K562 (cell line): ENCODE measurements at regions not wholly inside any gene's neighbourhood (a gene's known extent, or its start where the extent isn't known, plus 50 kb on each side); places are given as distances from the start of the nearest gene placed in this dataset.

Source experiments
- ATAC-seq: fragments of 200-7000 bp; cut with Tn5 transposase; 3 replicates; pipeline ENCODE4 v1.9.1; 2020; ENCODE audit warnings: moderate library complexity
- BruUV-seq: library from RNA; stranded (reverse); fragments of 400-500 nt; replicated peaks from 2 replicates; lab custom pipeline; 2021; lab: Mats Ljungman, UMichigan
- CTCF ChIA-PET: fragments of 300-600 bp; formaldehyde crosslinking; extraction: SDS; loops from one replicate; lab custom pipeline; 2021; ENCODE audit warnings: low intra/inter-chr PET ratio; lab: Yijun Ruan, JAX
- POLR2A ChIA-PET: fragments of 300-600, 350-650 bp; sonication (Branson Sonifier 250); formaldehyde crosslinking; extraction: SDS; loops from one replicate; lab custom pipeline; 2021; ENCODE audit warnings: antibody characterized with exemption, inconsistent platforms; lab: Yijun Ruan, JAX
- DNase-seq, 4 experiments: peaks; one replicate each; pipeline versions ENCODE4 v3.0.0 to v3.0.0-alpha.2; 2011 to 2018; ENCODE audit warnings: low spot score in 3 of 4, mixed read lengths in 3 of 4; ENCODE audit errors: extremely low read depth in 1 of 4
- FAIRE-seq: peaks from 2 replicates; lab custom pipeline; 2011; peaks lifted over from hg19 to GRCh38; lab: Jason Lieb, UNC
- H2AFZ ChIP-seq: 2 replicates; pipeline ENCODE4 v1.6.0; 2011; ENCODE audit warnings: low read depth, low read length, control low read depth, inconsistent platforms
- H3K27ac ChIP-seq: fragments of 200-600 bp; 3 replicates; pipeline ENCODE4 v1.8.0; 2011; ENCODE audit warnings: low read depth, mild to moderate bottlenecking, control low read depth, inconsistent platforms, low read length, moderate library complexity, mixed read lengths; ENCODE audit errors: extremely low read depth
- H3K27me3 ChIP-seq, 2 experiments: fragments of 300-600 bp in 1 of 2; 2 replicates in 1 of 2; 3 replicates in 1 of 2; pipeline versions ENCODE4 v1.6.0 to v1.8.0; 2011; ENCODE audit warnings: inconsistent platforms in 2 of 2, low read length in 2 of 2, mild to moderate bottlenecking in 1 of 2, mixed read lengths in 1 of 2, moderate library complexity in 1 of 2; ENCODE audit not compliant: control insufficient read depth in 2 of 2, insufficient read depth in 2 of 2
- H3K36me3 ChIP-seq: fragments of 300-600 bp; 3 replicates; pipeline ENCODE4 v1.8.0; 2011; ENCODE audit warnings: mild to moderate bottlenecking, low read length, inconsistent platforms; ENCODE audit not compliant: control insufficient read depth, insufficient read depth
- H3K4me1 ChIP-seq, 2 experiments: fragments of 200-600 bp in 1 of 2; replicated peaks in 1 of 2; 2 replicates in 1 of 2; 3 replicates in 1 of 2; pipeline versions ENCODE4 v1.5.1 to v1.8.0; 2011; ENCODE audit warnings: inconsistent platforms in 2 of 2, low read length in 2 of 2, mild to moderate bottlenecking in 1 of 2, mixed read lengths in 1 of 2, moderate library complexity in 1 of 2; ENCODE audit not compliant: control insufficient read depth in 2 of 2, insufficient read depth in 2 of 2
- H3K4me2 ChIP-seq: 2 replicates; pipeline ENCODE4 v1.6.1; 2011; ENCODE audit warnings: low read length, control low read depth, inconsistent platforms, mixed read lengths; ENCODE audit not compliant: insufficient read depth
- H3K4me3 ChIP-seq: fragments of 200-600 bp; sonication (generic), shearing (Covaris generic); 2 replicates; pipeline ENCODE4 v1.5.1; 2016; ENCODE audit warnings: control low read depth, inconsistent platforms
- H3K79me2 ChIP-seq: fragments of 200-600 bp; 3 replicates; pipeline ENCODE4 v1.8.0; 2011; ENCODE audit warnings: low read length, inconsistent platforms; ENCODE audit not compliant: control insufficient read depth, insufficient read depth
- H3K9ac ChIP-seq, 2 experiments: 2 replicates each; pipeline versions ENCODE4 v1.6.0 to v1.6.1; 2011; ENCODE audit warnings: low read depth in 2 of 2, low read length in 2 of 2, control low read depth in 1 of 2, inconsistent platforms in 1 of 2, mild to moderate bottlenecking in 1 of 2, mixed read lengths in 1 of 2; ENCODE audit not compliant: insufficient read depth in 1 of 2
- H3K9me1 ChIP-seq: one replicate; pipeline ENCODE4 v1.6.0; 2011; ENCODE audit warnings: inconsistent platforms, mild to moderate bottlenecking, low read length, moderate library complexity; ENCODE audit not compliant: control insufficient read depth, insufficient read depth
- H3K9me3 ChIP-seq: replicated peaks from 2 replicates; pipeline ENCODE4 v1.5.1; 2011; ENCODE audit warnings: low read depth, low read length, inconsistent platforms; ENCODE audit not compliant: control insufficient read depth, insufficient read depth
- H4K20me1 ChIP-seq: replicated peaks from 2 replicates; pipeline ENCODE4 v1.6.1; 2011; ENCODE audit warnings: low read length, inconsistent platforms, mixed read lengths; ENCODE audit not compliant: control insufficient read depth, insufficient read depth
- CAMTA2 ChIP-seq: fragments of 250-450 bp; sonication (Bioruptor Pico); conservative IDR thresholded peaks from 2 replicates; pipeline ENCODE4 v1.5.1; 2022
- FOXK2 ChIP-seq, 2 experiments: fragments of 450-650 bp; IDR thresholded peaks in 1 of 2; conservative IDR thresholded peaks in 1 of 2; 2 replicates each; pipeline ENCODE4 v1.6.1; 2016; ENCODE audit warnings: low read depth in 2 of 2, mild to moderate bottlenecking in 1 of 2
- JUND ChIP-seq, 2 experiments: IDR thresholded peaks; 2 replicates in 1 of 2; 3 replicates in 1 of 2; pipeline ENCODE4 v1.6.1; 2011; ENCODE audit warnings: borderline replicate concordance in 2 of 2, low read depth in 2 of 2, low read length in 2 of 2, improper control_type of control experiment in 1 of 2, missing biosample characterization in 1 of 2, missing genetic modification characterization in 1 of 2, missing genetic modification reagents in 1 of 2
- MEF2D ChIP-seq: conservative IDR thresholded peaks from 2 replicates; pipeline ENCODE4 v1.6.1; 2016; ENCODE audit warnings: low read depth, missing genetic modification characterization, missing compliant biosample characterization
- MYBL2 ChIP-seq, 2 experiments: fragments of 450-650 bp in 1 of 2; sonication (generic) in 1 of 2; formaldehyde crosslinking in 1 of 2; IDR thresholded peaks; 2 replicates each; pipeline versions ENCODE4 v1.6.1 to v1.8.1; 2017 to 2022; ENCODE audit warnings: borderline replicate concordance in 1 of 2, inconsistent platforms in 1 of 2, low read depth in 1 of 2, mild to moderate bottlenecking in 1 of 2, missing genetic modification reagents in 1 of 2, moderate library complexity in 1 of 2
- POU5F1 ChIP-seq: fragments of 150-350 bp; IDR thresholded peaks from 2 replicates; pipeline ENCODE4 v1.6.1; 2014; ENCODE audit warnings: borderline replicate concordance, low read length, low read depth, mild to moderate bottlenecking; ENCODE audit not compliant: partially characterized antibody
- RAD21 ChIP-seq, 2 experiments: fragments of 250-450 bp in 1 of 2; fragments of 450-650 bp in 1 of 2; sonication (Bioruptor Pico) in 1 of 2; formaldehyde crosslinking in 1 of 2; IDR thresholded peaks in 1 of 2; conservative IDR thresholded peaks in 1 of 2; 2 replicates each; pipeline versions ENCODE4 v1.4.0 to v1.8.0; 2020 to 2022; ENCODE audit warnings: mild to moderate bottlenecking in 2 of 2, moderate library complexity in 1 of 2
- STAG1 ChIP-seq: sonication (generic); formaldehyde crosslinking; IDR thresholded peaks from 2 replicates; pipeline ENCODE4 v1.5.0; 2020; ENCODE audit warnings: missing genetic modification reagents, borderline replicate concordance
- TCFL5 ChIP-seq: fragments of 250-450 bp; sonication (Bioruptor Pico); conservative IDR thresholded peaks from 2 replicates; pipeline ENCODE4 v1.6.1; 2021; ENCODE audit warnings: mild to moderate bottlenecking, moderate library complexity, matching md5 sums
- ZNF311 ChIP-seq: fragments of 250-450 bp; sonication (Bioruptor Pico); IDR thresholded peaks from 2 replicates; pipeline ENCODE4 v1.4.0; 2020; ENCODE audit warnings: mild to moderate bottlenecking, moderate library complexity
- ZNF766 ChIP-seq: fragments of 200-800 bp; sonication (Bioruptor generic); conservative IDR thresholded peaks from 2 replicates; pipeline ENCODE4 v1.6.1; 2016; ENCODE audit warnings: missing genetic modification characterization, missing compliant biosample characterization
- WGBS: fragments of 100-300 bp; shearing (Covaris generic); methylation state at CpG from one replicate; pipeline ENCODE4 v1.1.6; 2016; ENCODE audit warnings: low coverage, mixed read lengths; ENCODE audit not compliant: insufficient coverage; ENCODE audit errors: missing lambda C conversion rate; 5-methylcytosine and 5-hydroxymethylcytosine counted together
- in situ Hi-C: fragments of 300-500 bp; cut with MboI; formaldehyde crosslinking; loops from 4 replicates; pipeline ENCODE4 v1.15.0; 2018; ENCODE audit warnings: inconsistent platforms, mixed read lengths
- intact Hi-C: fragments of 100-400 bp; cut with micrococcal nuclease; formaldehyde crosslinking; loops from 2 replicates; pipeline ENCODE4 v1.14.2; 2022
- TF ChIP-seq, protein P1 (sequence below): IDR thresholded peaks from 2 replicates; pipeline ENCODE4 v1.6.1; 2011; ENCODE audit not compliant: insufficient read length; ENCODE audit errors: extremely low read depth

DNA sequence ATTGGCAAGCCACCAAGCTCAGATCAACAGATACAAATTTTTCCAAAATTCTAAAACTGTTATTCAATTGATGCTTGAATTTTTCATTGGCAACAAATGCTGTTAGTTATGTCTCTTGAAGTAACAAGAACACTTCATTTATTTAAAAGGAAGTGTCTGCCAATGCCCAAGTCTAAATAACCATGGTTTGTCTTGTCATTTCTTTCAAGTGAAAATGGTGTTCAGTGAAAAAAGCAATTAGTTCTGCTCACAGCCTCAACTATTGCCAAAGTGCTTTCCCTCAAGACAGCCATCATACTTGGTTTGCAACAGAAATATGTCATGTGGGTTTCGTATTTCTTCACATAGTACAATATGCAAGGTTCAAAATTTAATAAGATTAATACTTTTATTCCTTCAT lies 312.6 kb upstream of the LMCD1 start:
- Histone ChIP-seq H3K9ac (no peak overlapping the region), H3K79me2 (no peaks in the 10 kb centered on the region), H3K9me1 (no peaks in the 10 kb centered on the region), H3K27me3 (no peaks in the 10 kb centered on the region), H2AFZ (no peak overlapping the region), H3K9me3 (no peaks in the 10 kb centered on the region), H3K4me3 (no peak overlapping the region), H4K20me1 (no peaks in the 10 kb centered on the region), H3K4me2 (no peak overlapping the region), H3K4me1 (no peaks in the 10 kb centered on the region), H3K36me3 (no peaks in the 10 kb centered on the region), H3K27ac (no peak overlapping the region)
- in situ Hi-C loops: no loop called here
- 0% methylated on average over 1 of the region's 1 CpG for WGBS
- TF ChIP-seq CAMTA2 (no peak), ZNF311 (CRISPR knock-in tag) (no peak), ZNF766 (CRISPR knock-in tag) (no peak), MEF2D (no peak), FOXK2 (conservative IDR thresholded peaks at IDR 0.05 in 1 of 2, IDR thresholded peaks at IDR 0.05 in 1 of 2; ENCODE audit: low read depth in 2 of 2) (no peak), JUND (IDR thresholded peaks at IDR 0.05; ENCODE audit: borderline replicate concordance, low read depth, low read length) (no peak), JUND (tag; IDR thresholded peaks at IDR 0.05; ENCODE audit: borderline replicate concordance, low read depth, low read length) (no peak), MYBL2 (IDR thresholded peaks at IDR 0.05; ENCODE audit: low read depth) (no peak), MYBL2 (CRISPR knock-in tag; IDR thresholded peaks at IDR 0.05; ENCODE audit: borderline replicate concordance) (no peak), TCFL5 (CRISPR knock-in tag) (no peak), RAD21 (CRISPR knock-in tag; conservative IDR thresholded peaks at IDR 0.05 in 1 of 2, IDR thresholded peaks at IDR 0.05 in 1 of 2) (no peak), STAG1 (CRISPR knock-in tag) (no peak), POU5F1 (no peak)
- TF ChIP-seq, protein P1, sequence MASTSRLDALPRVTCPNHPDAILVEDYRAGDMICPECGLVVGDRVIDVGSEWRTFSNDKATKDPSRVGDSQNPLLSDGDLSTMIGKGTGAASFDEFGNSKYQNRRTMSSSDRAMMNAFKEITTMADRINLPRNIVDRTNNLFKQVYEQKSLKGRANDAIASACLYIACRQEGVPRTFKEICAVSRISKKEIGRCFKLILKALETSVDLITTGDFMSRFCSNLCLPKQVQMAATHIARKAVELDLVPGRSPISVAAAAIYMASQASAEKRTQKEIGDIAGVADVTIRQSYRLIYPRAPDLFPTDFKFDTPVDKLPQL: no peak
- ChIA-PET CTCF (no interaction called here), POLR2A (no interaction called here)
- intact Hi-C loops: no loop called here
- FAIRE-seq (no peak), ATAC-seq (no peak), DNase-seq (no peak)
- no TSS peak for BruUV-seq
